H9 (cell line): ENCODE measurements at regions not wholly inside any gene's neighbourhood (a gene's known extent, or its start where the extent isn't known, plus 50 kb on each side); places are given as distances from the start of the nearest gene placed in this dataset.
"Not testable (repeated sequence)": the region's sequence is repeated elsewhere in the genome, so short reads cannot be mapped to it uniquely, and the experiment has no call there.

Experiments
- DNase-seq: peaks from one replicate; pipeline ENCODE4 v3.0.0-alpha.2; 2017
- H2AFZ ChIP-seq: one replicate; pipeline ENCODE4 v1.6.1; 2013; ENCODE audit warnings: mild to moderate bottlenecking, low read length, control low read depth, moderate library complexity
- H2AK5ac ChIP-seq: 2 replicates; pipeline ENCODE4 v1.6.1; 2013; ENCODE audit warnings: low read length, control low read depth, mixed read lengths; ENCODE audit not compliant: insufficient read length
- H2BK120ac ChIP-seq: one replicate; pipeline ENCODE4 v1.6.1; 2013; ENCODE audit warnings: low read depth, mild to moderate bottlenecking, low read length, control low read depth, inconsistent platforms; ENCODE audit not compliant: poor library complexity, severe bottlenecking
- H2BK12ac ChIP-seq: 2 replicates; pipeline ENCODE4 v1.6.1; 2013; ENCODE audit warnings: low read length, control low read depth, mixed read lengths, low read depth; ENCODE audit not compliant: insufficient read length
- H2BK15ac ChIP-seq: 2 replicates; pipeline ENCODE4 v1.6.1; 2013; ENCODE audit warnings: low read depth, low read length, control low read depth
- H2BK20ac ChIP-seq: one replicate; pipeline ENCODE4 v1.6.1; 2013; ENCODE audit warnings: low read depth, mild to moderate bottlenecking, low read length, control low read depth, inconsistent platforms; ENCODE audit not compliant: poor library complexity, severe bottlenecking
- H2BK5ac ChIP-seq: 2 replicates; pipeline ENCODE4 v1.6.1; 2013; ENCODE audit warnings: low read length, control low read depth, mixed read lengths; ENCODE audit not compliant: insufficient read length
- H3K14ac ChIP-seq: 2 replicates; pipeline ENCODE4 v1.6.1; 2013; ENCODE audit warnings: low read length, control low read depth; ENCODE audit not compliant: insufficient read depth
- H3K18ac ChIP-seq: 2 replicates; pipeline ENCODE4 v1.6.1; 2013; ENCODE audit warnings: low read depth, mild to moderate bottlenecking, mixed read lengths, low read length, control low read depth; ENCODE audit not compliant: insufficient read length
- H3K23ac ChIP-seq: 2 replicates; pipeline ENCODE4 v1.6.1; 2013; ENCODE audit warnings: low read length, control low read depth, mixed read lengths, low read depth; ENCODE audit not compliant: insufficient read length
- H3K23me2 ChIP-seq: 2 replicates; pipeline ENCODE4 v1.6.1; 2013; ENCODE audit warnings: low read depth, mild to moderate bottlenecking, mixed read lengths, low read length, control low read depth; ENCODE audit not compliant: insufficient read length, poor library complexity, severe bottlenecking
- H3K27ac ChIP-seq: 2 replicates; pipeline ENCODE4 v1.5.1; 2013; ENCODE audit warnings: low read length, control low read depth, mixed read lengths, low read depth; ENCODE audit not compliant: insufficient read length
- H3K27me3 ChIP-seq: 2 replicates; pipeline ENCODE4 v1.6.1; 2013; ENCODE audit warnings: low read length, control low read depth, inconsistent platforms; ENCODE audit not compliant: insufficient read depth
- H3K4ac ChIP-seq: 2 replicates; pipeline ENCODE4 v1.6.1; 2013; ENCODE audit warnings: low read depth, mild to moderate bottlenecking, control low read depth, inconsistent platforms, low read length, moderate library complexity
- H3K4me1 ChIP-seq: 2 replicates; pipeline ENCODE4 v1.6.1; 2013; ENCODE audit warnings: low read length, control low read depth, inconsistent platforms; ENCODE audit not compliant: insufficient read depth
- H3K4me2 ChIP-seq: 2 replicates; pipeline ENCODE4 v1.6.1; 2013; ENCODE audit warnings: low read length, control low read depth, mixed read lengths; ENCODE audit not compliant: insufficient read length, insufficient read depth
- H3K56ac ChIP-seq: 2 replicates; pipeline ENCODE4 v1.6.1; 2013; ENCODE audit warnings: low read depth, mild to moderate bottlenecking, mixed read lengths, low read length, control low read depth; ENCODE audit not compliant: insufficient read length
- H3K79me1 ChIP-seq: 2 replicates; pipeline ENCODE4 v1.6.1; 2013; ENCODE audit warnings: low read depth, mild to moderate bottlenecking, moderate library complexity, low read length, control low read depth, inconsistent platforms; ENCODE audit not compliant: insufficient read depth, poor library complexity, severe bottlenecking
- H3K79me2 ChIP-seq: 2 replicates; pipeline ENCODE4 v1.6.1; 2013; ENCODE audit warnings: low read length, control low read depth, inconsistent platforms; ENCODE audit not compliant: insufficient read depth
- H3K9ac ChIP-seq: 2 replicates; pipeline ENCODE4 v1.6.1; 2013; ENCODE audit warnings: low read length, control low read depth, mixed read lengths; ENCODE audit not compliant: insufficient read length; ENCODE audit errors: extremely low read depth
- H3K9me3 ChIP-seq: one replicate; pipeline ENCODE4 v1.6.1; 2013; ENCODE audit warnings: low read depth, low read length, inconsistent platforms; ENCODE audit not compliant: control insufficient read depth
- H3T11ph ChIP-seq: one replicate; pipeline ENCODE4 v1.6.1; 2013; ENCODE audit warnings: mild to moderate bottlenecking, low read length, control low read depth, inconsistent platforms
- H4K20me1 ChIP-seq: one replicate; pipeline ENCODE4 v1.6.1; 2013; ENCODE audit not compliant: control insufficient read depth, insufficient read length, insufficient read depth
- H4K5ac ChIP-seq: 2 replicates; pipeline ENCODE4 v1.6.1; 2013; ENCODE audit warnings: low read depth, mild to moderate bottlenecking, mixed read lengths, low read length, control low read depth; ENCODE audit not compliant: insufficient read length
- H4K8ac ChIP-seq: replicated peaks from 2 replicates; pipeline ENCODE4 v1.6.1; 2013; ENCODE audit warnings: low read length, control low read depth, mixed read lengths, low read depth; ENCODE audit not compliant: insufficient read length
- H4K91ac ChIP-seq: 2 replicates; pipeline ENCODE4 v1.6.1; 2013; ENCODE audit warnings: low read depth, mild to moderate bottlenecking, moderate library complexity, mixed read lengths, low read length, control low read depth; ENCODE audit not compliant: insufficient read length
- H3K27ac Mint-ChIP-seq, 3 experiments: 2 replicates in 2 of 3; 3 replicates in 1 of 3; pipeline ENCODE4 v1.8.0; 2020 to 2021; ENCODE audit warnings: mixed read lengths in 3 of 3, mild to moderate bottlenecking in 1 of 3, moderate library complexity in 1 of 3
- H3K27me3 Mint-ChIP-seq: 2 replicates; pipeline ENCODE4 v1.8.0; 2021; ENCODE audit warnings: low read depth, mild to moderate bottlenecking, moderate library complexity, mixed read lengths
- H3K36me3 Mint-ChIP-seq, 3 experiments: 2 replicates in 2 of 3; 3 replicates in 1 of 3; pipeline ENCODE4 v1.8.0; 2020 to 2021; ENCODE audit warnings: low read depth in 3 of 3, mixed read lengths in 3 of 3; ENCODE audit not compliant: insufficient read depth in 1 of 3
- H3K4me1 Mint-ChIP-seq, 2 experiments: 2 replicates each; pipeline ENCODE4 v1.8.0; 2020; ENCODE audit warnings: mixed read lengths in 2 of 2
- H3K4me3 Mint-ChIP-seq, 2 experiments: 2 replicates in 1 of 2; 3 replicates in 1 of 2; pipeline ENCODE4 v1.8.0; 2020 to 2021; ENCODE audit warnings: mild to moderate bottlenecking in 2 of 2, mixed read lengths in 2 of 2, moderate library complexity in 1 of 2
- H3K9me3 Mint-ChIP-seq, 2 experiments: 2 replicates in 1 of 2; 3 replicates in 1 of 2; pipeline ENCODE4 v1.8.0; 2020; ENCODE audit warnings: mild to moderate bottlenecking in 2 of 2, mixed read lengths in 2 of 2, moderate library complexity in 1 of 2
- CTCF ChIP-seq: fragments of 200-600 bp; sonication (generic); conservative IDR thresholded peaks from 3 replicates; pipeline ENCODE4 v1.8.0; 2021; ENCODE audit warnings: antibody characterized with exemption, mild to moderate bottlenecking
- WGBS: extraction: QIAGEN DNeasy Blood & Tissue Kit; methylation state at CpG from one replicate; pipeline ENCODE4 v1.1.7; 2013; ENCODE audit warnings: missing lambda C conversion rate, low lambda C conversion rate, mixed read lengths; ENCODE audit not compliant: insufficient read length; ENCODE audit errors: extremely low coverage; 5-methylcytosine and 5-hydroxymethylcytosine counted together

GRCh38 chr20:26315054-26315453 is 618.4 kb upstream of the ZNF337 start:
- H4K91ac ChIP-seq = no peak overlapping the region

GRCh38 chr20:26309720-26310119 is 613.1 kb upstream of the ZNF337 start:
- H3K9me3 ChIP-seq, H3K4me1 ChIP-seq, H4K91ac ChIP-seq, H3K23ac ChIP-seq, H2BK20ac ChIP-seq, H3K4me1 Mint-ChIP-seq, H2BK120ac ChIP-seq, H2BK15ac ChIP-seq, H3K36me3 Mint-ChIP-seq, H4K20me1 ChIP-seq, H3K56ac ChIP-seq, H3K14ac ChIP-seq, DNase-seq, H3K23me2 ChIP-seq, H3K18ac ChIP-seq, H2BK5ac ChIP-seq, H3K27me3 Mint-ChIP-seq, H3K4me3 Mint-ChIP-seq, H3K79me1 ChIP-seq, H3K4ac ChIP-seq, H3T11ph ChIP-seq, H4K5ac ChIP-seq, H3K27ac ChIP-seq, H3K9ac ChIP-seq, H2AFZ ChIP-seq, H3K4me2 ChIP-seq, H3K27ac Mint-ChIP-seq, H3K79me2 ChIP-seq, H4K8ac ChIP-seq, H2BK12ac ChIP-seq, H3K27me3 ChIP-seq, H2AK5ac ChIP-seq: not testable (repeated sequence)
- H3K9me3 Mint-ChIP-seq = peaks cover 4 to 45% of the 10 kb centered on the region in 2 experiments; a peak in 4 of 5 replicates
- WGBS = no CpG with 5 or more reads among the region's 3 CpGs

More at GRCh38 chr20:26315054-26315453, 618.4 kb upstream of the ZNF337 start:
- no peak overlapping the region for H2BK5ac ChIP-seq
- no peak overlapping the region for H4K5ac ChIP-seq
- Mint-ChIP-seq H3K4me3 (no peak overlapping the region), H3K36me3 (peaks cover 0 to 4% (median 0%) of the 10 kb centered on the region in 3 experiments; a peak in 1 of 7 replicates), H3K27ac (no peak overlapping the region), H3K9me3 (peaks cover 8 to 40% of the 10 kb centered on the region in 2 experiments), H3K4me1 (no peaks in the 10 kb centered on the region), H3K27me3 (no peaks in the 10 kb centered on the region)
- no peaks in the 10 kb centered on the region for H4K20me1 ChIP-seq
- no CpG with 5 or more reads among the region's 6 CpGs for WGBS
- no peak overlapping the region for H3T11ph ChIP-seq
- no peak overlapping the region for H2BK15ac ChIP-seq
- no peak overlapping the region for H3K56ac ChIP-seq
- H2AK5ac ChIP-seq = no peak overlapping the region
- no peaks in the 10 kb centered on the region for H3K4me1 ChIP-seq
- no peaks in the 10 kb centered on the region for H3K23me2 ChIP-seq
- H3K9ac ChIP-seq = no peak overlapping the region
- H2BK12ac ChIP-seq = no peak overlapping the region
- no peak overlapping the region for H2AFZ ChIP-seq
- no peak for TF ChIP-seq CTCF
- H3K79me1 ChIP-seq = no peaks in the 10 kb centered on the region
- H2BK20ac ChIP-seq = no peak overlapping the region
- H2BK120ac ChIP-seq = no peak overlapping the region
- no peak overlapping the region for H3K14ac ChIP-seq
- H3K27me3 ChIP-seq = no peaks in the 10 kb centered on the region
- no peak overlapping the region for H3K18ac ChIP-seq
- H3K79me2 ChIP-seq = no peaks in the 10 kb centered on the region
- H3K4me2 ChIP-seq = no peak overlapping the region
- H3K23ac ChIP-seq = no peak overlapping the region
- no peaks in the 10 kb centered on the region for H3K9me3 ChIP-seq
- H3K4ac ChIP-seq = no peak overlapping the region
- no peak overlapping the region for H3K27ac ChIP-seq
- no peak overlapping the region for H4K8ac ChIP-seq
- DNase-seq = no peak
